SK-N-SH treated with all-trans-retinoic acid at 6 μM for 48 hours (cell line): ENCODE measurements at regions not wholly inside any gene's neighbourhood (a gene's known extent, or its start where the extent isn't known, plus 50 kb on each side); places are given as distances from the start of the nearest gene placed in this dataset.
"Not testable (repeated sequence)": the region's sequence is repeated elsewhere in the genome, so short reads cannot be mapped to it uniquely, and the experiment has no call there.

ENCODE experiments used
- BACH2 ChIP-seq: fragments of 250-450 bp; sonication (Bioruptor Pico); IDR thresholded peaks from 2 replicates; pipeline ENCODE4 v1.9.0; 2021; ENCODE audit warnings: mild to moderate bottlenecking, borderline replicate concordance
- CSDC2 ChIP-seq: fragments of 250-450 bp; sonication (Bioruptor Pico); IDR thresholded peaks from 2 replicates; pipeline ENCODE4 v1.5.0; 2020; ENCODE audit warnings: mild to moderate bottlenecking, moderate library complexity
- GLIS3 ChIP-seq: fragments of 250-450 bp; sonication (Bioruptor Pico); IDR thresholded peaks from 2 replicates; pipeline ENCODE4 v1.5.0; 2020; ENCODE audit warnings: mild to moderate bottlenecking, moderate library complexity
- OSR1 ChIP-seq: fragments of 250-450 bp; sonication (Bioruptor Pico); IDR thresholded peaks from 2 replicates; pipeline ENCODE4 v1.8.0; 2022; ENCODE audit warnings: moderate library complexity, mild to moderate bottlenecking, inconsistent platforms
- TCF4 ChIP-seq: fragments of 250-450 bp; sonication (Bioruptor Pico); IDR thresholded peaks from 2 replicates; pipeline ENCODE4 v1.8.0; 2021; ENCODE audit warnings: mild to moderate bottlenecking, moderate library complexity, borderline replicate concordance
- ZFP3 ChIP-seq: fragments of 250-450 bp; sonication (Bioruptor Pico); IDR thresholded peaks from 2 replicates; pipeline ENCODE4 v1.5.0; 2020; ENCODE audit warnings: mild to moderate bottlenecking, moderate library complexity
- ZNF8 ChIP-seq: fragments of 450-650 bp; formaldehyde crosslinking; IDR thresholded peaks from 2 replicates; pipeline ENCODE4 v1.5.0; 2020; ENCODE audit warnings: mild to moderate bottlenecking, moderate library complexity
- TF ChIP-seq, protein P1 (sequence below): fragments of 250-450 bp; sonication (Bioruptor Pico); IDR thresholded peaks from 2 replicates; pipeline ENCODE4 v1.5.1; 2020; ENCODE audit warnings: low read depth, mild to moderate bottlenecking, moderate library complexity
- TF ChIP-seq, protein P2 (sequence below): fragments of 250-450 bp; sonication (Bioruptor Pico); IDR thresholded peaks from 2 replicates; pipeline ENCODE4 v1.5.1; 2021; ENCODE audit warnings: mild to moderate bottlenecking, moderate library complexity

DNA sequence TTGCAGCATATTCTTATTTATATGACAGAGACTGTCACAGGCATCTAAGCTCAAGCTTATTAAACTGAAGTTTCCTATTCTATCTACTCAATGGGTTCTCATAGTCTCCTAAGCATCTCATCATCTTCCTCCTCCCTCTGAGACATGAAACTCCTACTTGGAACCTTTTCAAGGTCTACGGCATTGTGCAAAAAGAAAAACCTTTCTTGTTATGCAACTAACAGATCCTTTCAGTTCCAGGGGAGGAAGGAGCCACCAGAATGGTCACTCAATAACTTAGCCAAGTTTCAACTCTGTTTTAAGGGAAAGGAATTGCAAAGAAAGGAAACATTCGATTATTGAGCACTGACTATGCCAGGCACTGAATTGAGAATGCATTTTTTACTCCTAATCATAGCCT, 98.1 kb upstream of the RRN3 start:
- TF ChIP-seq, protein P1, sequence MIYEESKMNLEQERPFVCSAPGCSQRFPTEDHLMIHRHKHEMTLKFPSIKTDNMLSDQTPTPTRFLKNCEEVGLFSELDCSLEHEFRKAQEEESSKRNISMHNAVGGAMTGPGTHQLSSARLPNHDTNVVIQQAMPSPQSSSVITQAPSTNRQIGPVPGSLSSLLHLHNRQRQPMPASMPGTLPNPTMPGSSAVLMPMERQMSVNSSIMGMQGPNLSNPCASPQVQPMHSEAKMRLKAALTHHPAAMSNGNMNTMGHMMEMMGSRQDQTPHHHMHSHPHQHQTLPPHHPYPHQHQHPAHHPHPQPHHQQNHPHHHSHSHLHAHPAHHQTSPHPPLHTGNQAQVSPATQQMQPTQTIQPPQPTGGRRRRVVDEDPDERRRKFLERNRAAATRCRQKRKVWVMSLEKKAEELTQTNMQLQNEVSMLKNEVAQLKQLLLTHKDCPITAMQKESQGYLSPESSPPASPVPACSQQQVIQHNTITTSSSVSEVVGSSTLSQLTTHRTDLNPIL (CRISPR knock-in tag) = not testable (repeated sequence)
- TF ChIP-seq BACH2 (CRISPR knock-in tag); ZNF8; OSR1; ZFP3; GLIS3; TCF4 (CRISPR knock-in tag); CSDC2 (CRISPR knock-in tag): not testable (repeated sequence)
- TF ChIP-seq, protein P2, sequence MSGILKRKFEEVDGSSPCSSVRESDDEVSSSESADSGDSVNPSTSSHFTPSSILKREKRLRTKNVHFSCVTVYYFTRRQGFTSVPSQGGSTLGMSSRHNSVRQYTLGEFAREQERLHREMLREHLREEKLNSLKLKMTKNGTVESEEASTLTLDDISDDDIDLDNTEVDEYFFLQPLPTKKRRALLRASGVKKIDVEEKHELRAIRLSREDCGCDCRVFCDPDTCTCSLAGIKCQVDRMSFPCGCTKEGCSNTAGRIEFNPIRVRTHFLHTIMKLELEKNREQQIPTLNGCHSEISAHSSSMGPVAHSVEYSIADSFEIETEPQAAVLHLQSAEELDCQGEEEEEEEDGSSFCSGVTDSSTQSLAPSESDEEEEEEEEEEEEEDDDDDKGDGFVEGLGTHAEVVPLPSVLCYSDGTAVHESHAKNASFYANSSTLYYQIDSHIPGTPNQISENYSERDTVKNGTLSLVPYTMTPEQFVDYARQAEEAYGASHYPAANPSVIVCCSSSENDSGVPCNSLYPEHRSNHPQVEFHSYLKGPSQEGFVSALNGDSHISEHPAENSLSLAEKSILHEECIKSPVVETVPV (CRISPR knock-in tag) = not testable (repeated sequence)
